Superior temporal gyrus (tissue), 1 donor: ENCODE measurements at regions not wholly inside any gene's neighbourhood (a gene's known extent, or its start where the extent isn't known, plus 50 kb on each side); places are given as distances from the start of the nearest gene placed in this dataset.

Experiments used
- DNase-seq: peaks from one replicate; pipeline ENCODE4 v3.0.0-alpha.2; 2016; ENCODE audit errors: extremely low spot score

GRCh38 chr10:8534891-8535290 lies 480.4 kb downstream of the GATA3 start:
- no peak for DNase-seq

DNA sequence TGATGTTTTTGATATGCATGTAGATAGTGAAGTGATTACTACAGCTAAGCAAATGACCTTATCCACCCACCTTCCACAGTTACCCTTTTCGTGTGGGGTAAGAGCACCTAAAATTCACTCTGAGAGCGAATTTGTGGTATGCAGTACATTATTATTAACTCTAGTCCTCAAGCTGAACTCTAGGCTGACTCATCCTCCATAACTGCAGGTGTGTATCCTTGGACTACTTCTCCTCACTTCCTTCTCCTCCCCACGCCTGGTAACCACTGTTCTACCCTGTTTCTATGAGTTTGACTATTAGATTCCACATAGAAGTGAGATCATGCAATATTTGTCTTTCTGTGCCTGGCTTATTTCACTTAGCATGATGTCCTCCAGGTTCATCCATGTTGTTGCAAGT lies 484.6 kb downstream of the GATA3 start:
- DNase-seq = no peak

DNA sequence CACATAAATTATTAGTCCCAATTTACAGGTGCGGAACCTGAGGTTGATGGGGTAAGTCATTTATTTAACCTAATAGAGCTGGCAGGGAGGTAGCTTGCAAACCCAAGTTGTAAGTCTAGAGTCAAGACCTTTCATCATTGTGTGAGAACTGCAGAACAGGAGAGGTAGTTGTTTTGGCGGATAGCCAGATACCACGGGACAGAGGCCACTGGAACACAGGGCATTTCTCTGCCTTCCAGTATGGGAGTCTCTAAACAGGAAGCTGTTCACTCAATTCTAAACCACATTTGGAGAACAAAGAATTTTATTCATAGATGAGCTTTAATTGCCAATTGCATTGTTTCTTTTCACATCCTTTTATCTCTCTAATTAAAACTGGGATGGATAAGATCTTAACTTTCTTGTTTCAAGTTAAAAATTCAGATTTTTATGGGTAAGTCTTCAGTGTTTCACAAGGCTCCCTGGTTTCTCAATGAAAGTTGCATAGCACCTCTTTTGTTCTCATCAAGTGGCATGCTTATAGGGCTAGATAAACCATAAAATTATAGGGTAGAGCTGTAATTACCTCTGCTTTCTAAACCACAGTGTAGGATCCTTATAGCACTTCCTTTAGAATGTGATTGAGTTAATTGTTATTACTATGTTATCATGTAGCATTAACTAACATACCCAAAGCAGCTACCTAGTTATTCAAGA lies 489.0 kb downstream of the GATA3 start:
- DNase-seq = no peak

GRCh38 chr10:8544057-8544380 lies 489.5 kb downstream of the GATA3 start:
- no peak for DNase-seq

- no peak for DNase-seq
Measured at GRCh38 chr10:8544500-8544899, 490.0 kb downstream of the GATA3 start.

- no peak for DNase-seq
Measured at GRCh38 chr10:8554574-8554973, 500.1 kb downstream of the GATA3 start.

DNA sequence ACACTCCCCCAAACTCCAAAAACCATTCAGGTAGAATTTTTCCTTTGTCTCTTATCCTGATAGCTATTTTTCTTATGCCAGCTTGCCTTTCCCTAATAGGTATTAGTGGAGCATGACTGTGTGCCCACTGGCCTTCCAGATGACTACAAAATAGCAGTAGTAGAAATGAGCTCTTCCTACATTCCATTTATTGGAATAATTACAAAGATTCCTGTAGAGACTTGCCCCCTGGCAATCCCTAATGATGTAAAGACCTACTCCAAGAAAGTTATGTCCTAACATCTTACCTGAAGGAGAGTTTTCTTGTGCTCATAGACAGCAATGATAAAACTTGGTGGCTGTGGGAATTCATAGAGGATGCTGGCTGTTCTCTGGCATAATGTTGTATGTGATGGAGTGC lies 501.8 kb downstream of the GATA3 start:
- no peak for DNase-seq

GRCh38 chr10:8563478-8563877 lies 509.0 kb downstream of the GATA3 start:
- DNase-seq = no peak

DNA sequence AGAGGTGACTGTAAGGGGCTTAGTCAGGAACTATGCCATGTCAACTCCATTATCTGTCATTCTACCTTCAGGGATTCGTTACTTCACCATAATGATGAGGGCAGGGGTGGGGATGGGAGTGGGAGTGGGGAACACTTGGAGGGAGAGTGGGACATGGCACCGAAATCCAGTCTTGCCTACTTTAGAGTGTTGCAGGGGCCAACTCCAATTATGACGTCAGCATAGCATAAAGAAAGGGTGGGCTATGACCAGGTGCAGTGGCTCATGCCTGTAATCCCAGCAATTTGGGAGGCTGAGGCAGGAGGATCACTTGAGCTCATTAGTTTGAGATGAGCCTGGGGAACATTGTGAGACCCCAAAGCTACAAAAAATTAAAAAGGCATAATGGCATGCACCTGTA lies 512.2 kb downstream of the GATA3 start:
- no peak for DNase-seq

DNA sequence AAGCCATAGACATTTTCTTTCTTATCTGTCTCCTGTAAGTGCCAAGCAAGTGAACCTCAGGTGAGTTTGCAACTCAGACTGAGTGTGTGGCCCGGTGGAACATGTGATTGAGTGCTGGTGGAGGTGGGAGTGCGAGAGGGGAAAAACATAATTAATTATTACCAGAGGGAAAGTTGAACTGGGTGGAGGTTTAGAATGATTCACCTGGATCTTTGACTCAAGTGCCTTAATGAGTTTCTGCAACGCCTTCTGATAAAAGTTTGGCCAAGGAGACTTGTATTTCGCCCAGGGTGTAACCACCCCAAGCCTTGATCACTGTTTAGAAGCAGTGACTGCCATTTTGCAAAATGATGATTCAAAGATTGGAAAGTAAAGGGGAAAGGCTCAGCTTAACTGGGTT lies 513.9 kb downstream of the GATA3 start:
- no peak for DNase-seq

DNA sequence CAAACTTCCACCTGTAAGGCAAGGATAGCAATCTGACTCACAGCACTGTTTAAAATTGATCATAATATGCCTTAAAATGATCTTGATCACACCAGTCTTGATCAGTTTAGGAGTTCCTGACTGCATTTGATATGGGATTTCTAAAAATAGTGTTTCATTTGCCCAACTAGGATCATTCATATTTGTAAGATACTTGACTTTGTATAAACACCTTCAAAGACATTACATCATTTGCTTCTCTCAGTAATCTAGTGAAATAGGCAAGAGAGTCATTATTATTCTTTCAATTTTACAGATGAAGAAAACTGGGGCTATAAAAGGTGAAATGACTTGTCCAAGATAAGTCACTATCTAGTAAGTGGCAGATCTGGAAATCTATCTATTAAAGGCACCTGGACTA lies 521.1 kb downstream of the GATA3 start:
- no peak for DNase-seq

DNA sequence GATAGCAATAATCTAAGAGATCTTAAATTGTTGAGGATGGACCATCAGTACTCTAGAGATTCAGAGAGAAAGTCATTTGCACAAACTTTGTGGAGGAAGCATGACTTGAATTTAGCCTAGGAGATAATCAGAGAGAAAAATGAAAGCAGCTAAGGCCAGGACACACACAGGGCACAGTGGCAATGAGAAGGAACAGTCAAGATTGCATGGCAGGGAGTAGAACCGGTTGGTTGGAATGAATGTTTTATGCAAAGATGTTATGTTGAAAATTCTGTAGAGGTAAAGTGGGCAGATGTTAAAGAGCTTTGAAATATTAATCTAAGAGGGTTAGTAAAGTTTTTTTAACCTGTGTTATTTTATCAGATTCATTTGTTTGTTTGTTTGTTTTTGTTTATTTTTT lies 521.8 kb downstream of the GATA3 start:
- no peak for DNase-seq

GRCh38 chr10:8576911-8577310 lies 522.4 kb downstream of the GATA3 start:
- no peak for DNase-seq

GRCh38 chr10:8577686-8578085 lies 523.2 kb downstream of the GATA3 start:
- no peak for DNase-seq

DNA sequence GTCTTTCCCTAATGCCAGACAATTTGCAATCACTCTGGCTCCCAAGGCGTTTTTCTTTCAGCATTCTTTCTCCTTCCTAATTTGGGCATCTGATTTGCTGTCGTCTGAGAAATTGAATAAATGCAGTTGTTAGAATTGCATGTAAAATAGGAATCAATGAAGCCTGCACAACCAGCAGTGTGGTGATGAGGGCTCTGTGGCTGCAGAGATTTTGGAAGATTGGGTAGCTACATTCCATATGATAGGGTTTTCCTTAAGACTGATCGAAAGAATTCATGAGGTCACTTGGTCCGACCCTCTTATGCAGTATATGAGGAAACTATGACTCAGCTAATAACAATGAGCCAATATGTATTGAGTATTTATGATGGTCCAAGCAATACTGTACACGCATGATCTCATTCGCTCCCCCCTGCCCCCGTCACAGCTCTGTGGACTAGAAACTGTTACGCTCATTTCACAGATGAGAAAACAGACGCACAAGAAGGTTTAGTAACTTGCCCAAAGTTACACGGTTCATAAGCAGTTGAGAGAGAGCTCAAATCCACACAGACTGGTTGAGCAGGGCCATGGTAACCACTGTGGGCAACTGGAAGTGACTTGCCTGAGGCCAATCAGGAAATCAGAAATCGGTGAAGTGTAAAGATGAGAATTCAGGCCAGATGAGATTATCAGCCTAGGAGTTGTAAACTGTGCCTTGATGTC lies 527.2 kb downstream of the GATA3 start:
- DNase-seq = no peak

GRCh38 chr10:8583096-8583495 lies 528.6 kb downstream of the GATA3 start:
- no peak for DNase-seq

DNA sequence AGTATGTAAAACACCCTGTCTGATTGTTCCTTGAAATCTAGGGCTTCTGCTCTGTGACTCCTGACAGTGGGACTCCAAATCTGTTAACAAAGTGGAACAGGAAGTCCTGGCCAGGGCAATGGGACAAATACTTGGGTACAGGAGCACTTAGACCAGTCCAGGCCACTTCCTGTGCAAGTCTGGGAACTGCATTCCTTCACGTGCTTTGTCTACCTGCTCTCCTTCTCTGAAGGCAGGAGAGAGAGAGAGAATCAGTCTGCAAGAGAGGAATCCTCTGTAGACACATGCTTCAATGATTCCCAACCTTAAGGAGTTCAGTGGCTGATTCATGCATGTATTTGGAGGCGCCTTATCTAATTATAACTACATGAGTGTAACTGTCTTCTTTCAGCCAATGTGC lies 530.2 kb downstream of the GATA3 start:
- DNase-seq = no peak

GRCh38 chr10:8586504-8586903 lies 532.0 kb downstream of the GATA3 start:
- no peak for DNase-seq

GRCh38 chr10:8588135-8588534 lies 533.6 kb downstream of the GATA3 start:
- no peak for DNase-seq

- no peak for DNase-seq
Measured at GRCh38 chr10:8590518-8590917, 536.0 kb downstream of the GATA3 start.

- no peak for DNase-seq
Measured at GRCh38 chr10:8591640-8592039, 537.2 kb downstream of the GATA3 start.

- no peak for DNase-seq
Measured at GRCh38 chr10:8594176-8594575, 539.7 kb downstream of the GATA3 start.

- no peak for DNase-seq
Measured at GRCh38 chr10:8594711-8595110, 540.2 kb downstream of the GATA3 start.

- no peak for DNase-seq
Measured at GRCh38 chr10:8595140-8595539, 540.7 kb downstream of the GATA3 start.
